Activated naive CD8-positive, alpha-beta T cell treated with anti-CD3 and anti-CD28 coated beads, Interleukin-2, amount 50 U/mL, for 24 hours (primary cell): ENCODE measurements at regions not wholly inside any gene's neighbourhood (a gene's known extent, or its start where the extent isn't known, plus 50 kb on each side); places are given as distances from the start of the nearest gene placed in this dataset.

Source experiments
- ATAC-seq: fragments of 150-1000 bp; cut with Tn5 transposase; one replicate; pipeline ENCODE4 v1.10.0; 2021
- DNase-seq: peaks from one replicate; pipeline ENCODE4 v3.0.0; 2021
- H3K27ac Mint-ChIP-seq: one replicate; pipeline ENCODE4 v1.8.0; 2021; ENCODE audit warnings: mild to moderate bottlenecking, mixed read lengths
- H3K27me3 Mint-ChIP-seq: one replicate; pipeline ENCODE4 v1.8.0; 2021; ENCODE audit warnings: mixed read lengths
- H3K36me3 Mint-ChIP-seq: one replicate; pipeline ENCODE4 v1.8.0; 2021; ENCODE audit warnings: low read depth, mixed read lengths
- H3K4me1 Mint-ChIP-seq: one replicate; pipeline ENCODE4 v1.8.0; 2021; ENCODE audit warnings: mixed read lengths
- H3K4me3 Mint-ChIP-seq: one replicate; pipeline ENCODE4 v1.8.0; 2021; ENCODE audit warnings: mild to moderate bottlenecking, moderate library complexity, mixed read lengths
- H3K9me3 Mint-ChIP-seq: one replicate; pipeline ENCODE4 v1.8.0; 2021; ENCODE audit warnings: mixed read lengths

- no peak for ATAC-seq
- Mint-ChIP-seq H3K27me3 (peaks cover 10% of the 10 kb centered on the region), H3K9me3 (peaks cover 22% of the 10 kb centered on the region), H3K4me3 (no peak overlapping the region), H3K36me3 (peaks cover 28% of the 10 kb centered on the region), H3K27ac (no peak overlapping the region), H3K4me1 (peaks cover 81% of the 10 kb centered on the region)
- DNase-seq = no peak
These were observed 301.2 kb downstream of the RPLP1 start for GRCh38 chr15:69753867-69754266.

- peaks cover 32% of the 10 kb centered on the region for H3K36me3 Mint-ChIP-seq
- peaks cover 82% of the 10 kb centered on the region for H3K4me1 Mint-ChIP-seq
- DNase-seq (no peak), ATAC-seq (no peak)
- no peak overlapping the region for H3K4me3 Mint-ChIP-seq
- peak overlapping the region; percentile 36 for H3K27ac Mint-ChIP-seq
- peaks cover 13% of the 10 kb centered on the region for H3K27me3 Mint-ChIP-seq
- H3K9me3 Mint-ChIP-seq = peaks cover 22% of the 10 kb centered on the region
These were observed 301.7 kb downstream of the RPLP1 start for GRCh38 chr15:69754313-69754712.

GRCh38 chr15:69755551-69756310 lies 303.1 kb downstream of the RPLP1 start:
- H3K4me3 Mint-ChIP-seq = peak overlapping the region; percentile 59
- H3K9me3 Mint-ChIP-seq = peaks cover 22% of the 10 kb centered on the region
- peak; percentile 82 for DNase-seq
- peaks cover 85% of the 10 kb centered on the region for H3K4me1 Mint-ChIP-seq
- ATAC-seq = peak; percentile 74
- peaks cover 32% of the 10 kb centered on the region for H3K36me3 Mint-ChIP-seq
- H3K27me3 Mint-ChIP-seq = peaks cover 13% of the 10 kb centered on the region
- H3K27ac Mint-ChIP-seq = peak overlapping the region; percentile 89

- peak overlapping the region; percentile 59 for H3K4me3 Mint-ChIP-seq
- peak overlapping the region; percentile 89 for H3K27ac Mint-ChIP-seq
- H3K9me3 Mint-ChIP-seq = peaks cover 26% of the 10 kb centered on the region
- DNase-seq = no peak
- H3K4me1 Mint-ChIP-seq = peaks cover 87% of the 10 kb centered on the region
- H3K27me3 Mint-ChIP-seq = peaks cover 9% of the 10 kb centered on the region
- H3K36me3 Mint-ChIP-seq = peaks cover 30% of the 10 kb centered on the region
- no peak for ATAC-seq
These were observed 303.8 kb downstream of the RPLP1 start for GRCh38 chr15:69756440-69756839.

GRCh38 chr15:69757186-69757585 lies 304.6 kb downstream of the RPLP1 start:
- peak overlapping the region; percentile 59 for H3K4me3 Mint-ChIP-seq
- peaks cover 30% of the 10 kb centered on the region for H3K36me3 Mint-ChIP-seq
- H3K27ac Mint-ChIP-seq = peak overlapping the region; percentile 89
- H3K9me3 Mint-ChIP-seq = peaks cover 27% of the 10 kb centered on the region
- ATAC-seq = peak; percentile 68
- peaks cover 95% of the 10 kb centered on the region for H3K4me1 Mint-ChIP-seq
- DNase-seq = peak; percentile 79
- H3K27me3 Mint-ChIP-seq = peaks cover 9% of the 10 kb centered on the region

GRCh38 chr15:69758291-69758771 lies 305.7 kb downstream of the RPLP1 start:
- Mint-ChIP-seq H3K4me3 (peak overlapping the region; percentile 64), H3K4me1 (peaks cover 96% of the 10 kb centered on the region), H3K9me3 (peaks cover 20% of the 10 kb centered on the region), H3K27me3 (peaks cover 10% of the 10 kb centered on the region), H3K27ac (peak overlapping the region; percentile 98), H3K36me3 (peaks cover 21% of the 10 kb centered on the region)
- no peak for ATAC-seq
- DNase-seq = no peak

- ATAC-seq (peak; percentile 55), DNase-seq (peak; percentile 83)
- Mint-ChIP-seq H3K27me3 (peaks cover 14% of the 10 kb centered on the region), H3K4me1 (peaks cover 89% of the 10 kb centered on the region), H3K4me3 (peak overlapping the region; percentile 64), H3K9me3 (peaks cover 12% of the 10 kb centered on the region), H3K36me3 (peaks cover 15% of the 10 kb centered on the region), H3K27ac (peak overlapping the region; percentile 98)
These were observed 306.5 kb downstream of the RPLP1 start for GRCh38 chr15:69758810-69759790.

- peaks cover 77% of the 10 kb centered on the region for H3K4me1 Mint-ChIP-seq
- peak; percentile 36 for DNase-seq
- peak overlapping the region; percentile 64 for H3K4me3 Mint-ChIP-seq
- peak overlapping the region; percentile 98 for H3K27ac Mint-ChIP-seq
- peaks cover 6% of the 10 kb centered on the region for H3K36me3 Mint-ChIP-seq
- ATAC-seq = peak; percentile 0
- peaks cover 5% of the 10 kb centered on the region for H3K9me3 Mint-ChIP-seq
- peaks cover 12% of the 10 kb centered on the region for H3K27me3 Mint-ChIP-seq
These were observed 307.7 kb downstream of the RPLP1 start for GRCh38 chr15:69760258-69760845.

- ATAC-seq = peak; percentile 72
- Mint-ChIP-seq H3K27me3 (peaks cover 12% of the 10 kb centered on the region), H3K4me3 (peak overlapping the region; percentile 64), H3K36me3 (peaks cover 6% of the 10 kb centered on the region), H3K9me3 (peaks cover 5% of the 10 kb centered on the region), H3K27ac (peak overlapping the region; percentile 98), H3K4me1 (peaks cover 71% of the 10 kb centered on the region)
- DNase-seq = peak; percentile 74
These were observed 308.4 kb downstream of the RPLP1 start for GRCh38 chr15:69760890-69761568.

- no peak for DNase-seq
- H3K9me3 Mint-ChIP-seq = peaks cover 5% of the 10 kb centered on the region
- no peak overlapping the region for H3K4me3 Mint-ChIP-seq
- H3K36me3 Mint-ChIP-seq = peaks cover 4% of the 10 kb centered on the region
- peaks cover 58% of the 10 kb centered on the region for H3K4me1 Mint-ChIP-seq
- H3K27me3 Mint-ChIP-seq = peaks cover 17% of the 10 kb centered on the region
- H3K27ac Mint-ChIP-seq = peak overlapping the region; percentile 20
- ATAC-seq = no peak
These were observed 309.9 kb downstream of the RPLP1 start for GRCh38 chr15:69762373-69763148.

- H3K36me3 Mint-ChIP-seq = peaks cover 4% of the 10 kb centered on the region
- no peak overlapping the region for H3K27ac Mint-ChIP-seq
- peaks cover 45% of the 10 kb centered on the region for H3K4me1 Mint-ChIP-seq
- H3K9me3 Mint-ChIP-seq = peaks cover 5% of the 10 kb centered on the region
- DNase-seq (no peak), ATAC-seq (no peak)
- no peak overlapping the region for H3K4me3 Mint-ChIP-seq
- H3K27me3 Mint-ChIP-seq = peaks cover 17% of the 10 kb centered on the region
These were observed 311.2 kb downstream of the RPLP1 start for GRCh38 chr15:69763831-69764230.

- Mint-ChIP-seq H3K36me3 (no peaks in the 10 kb centered on the region), H3K4me3 (no peak overlapping the region), H3K9me3 (peaks cover 5% of the 10 kb centered on the region), H3K4me1 (peaks cover 35% of the 10 kb centered on the region), H3K27me3 (peaks cover 22% of the 10 kb centered on the region), H3K27ac (no peak overlapping the region)
- DNase-seq (no peak), ATAC-seq (no peak)
These were observed 313.5 kb downstream of the RPLP1 start for GRCh38 chr15:69766156-69766555.

GRCh38 chr15:69767191-69767590 lies 314.6 kb downstream of the RPLP1 start:
- Mint-ChIP-seq H3K36me3 (no peaks in the 10 kb centered on the region), H3K9me3 (no peaks in the 10 kb centered on the region), H3K27ac (no peak overlapping the region), H3K4me3 (no peak overlapping the region), H3K27me3 (peaks cover 30% of the 10 kb centered on the region), H3K4me1 (peaks cover 24% of the 10 kb centered on the region)
- DNase-seq = no peak
- ATAC-seq = no peak
